HEK293 (cell line): ENCODE measurements at regions not wholly inside any gene's neighbourhood (a gene's known extent, or its start where the extent isn't known, plus 50 kb on each side); places are given as distances from the start of the nearest gene placed in this dataset.
"Not testable (repeated sequence)": the region's sequence is repeated elsewhere in the genome, so short reads cannot be mapped to it uniquely, and the experiment has no call there.

Source experiments
- CTCF ChIA-PET: fragments of 350-600 bp; formaldehyde crosslinking; extraction: SDS; loops from one replicate; lab custom pipeline; 2021; ENCODE audit warnings: antibody characterized with exemption; lab: Yijun Ruan, JAX
- POLR2A ChIA-PET: fragments of 300-600 bp; formaldehyde crosslinking; extraction: SDS; loops from one replicate; lab custom pipeline; 2020; ENCODE audit warnings: antibody characterized with exemption, inconsistent platforms; lab: Yijun Ruan, JAX
- H3K27ac ChIP-seq: fragments of 200-500 bp; sonication (Bioruptor generic); 2 replicates; pipeline ENCODE4 v1.5.1; 2014; ENCODE audit warnings: low read depth, low read length, control low read depth, inconsistent platforms; ENCODE audit errors: extremely low read depth
- H3K36me3 ChIP-seq, 2 experiments: fragments of 200-500 bp in 1 of 2; sonication (Bioruptor generic) in 1 of 2; 1 replicate in 1 of 2; 2 replicates in 1 of 2; pipeline ENCODE4 v1.5.1; 2014 to 2017; ENCODE audit warnings: inconsistent platforms in 2 of 2, low read length in 2 of 2; ENCODE audit not compliant: control insufficient read depth in 2 of 2, insufficient read depth in 1 of 2
- H3K4me1 ChIP-seq: fragments of 200-500 bp; sonication (Bioruptor generic); 2 replicates; pipeline ENCODE4 v1.5.1; 2014; ENCODE audit warnings: mild to moderate bottlenecking, low read length, inconsistent platforms; ENCODE audit not compliant: control insufficient read depth, insufficient read depth
- H3K4me3 ChIP-seq: 2 replicates; pipeline ENCODE4 v1.5.1; 2011; ENCODE audit warnings: low read depth, mild to moderate bottlenecking, control low read depth, low read length, moderate library complexity
- H3K9me3 ChIP-seq: fragments of 200-500 bp; sonication (Bioruptor generic); 2 replicates; pipeline ENCODE4 v1.5.1; 2014; ENCODE audit warnings: low read depth, low read length, inconsistent platforms; ENCODE audit not compliant: control insufficient read depth, insufficient read depth
- GLIS1 ChIP-seq: fragments of 450-650 bp; formaldehyde crosslinking; IDR thresholded peaks from 2 replicates; pipeline ENCODE4 v1.5.1; 2016; ENCODE audit warnings: missing biosample characterization, missing genetic modification characterization
- SALL2 ChIP-seq: fragments of 450-650 bp; formaldehyde crosslinking; IDR thresholded peaks from 2 replicates; pipeline ENCODE4 v1.5.0; 2017; ENCODE audit warnings: missing biosample characterization, mild to moderate bottlenecking, missing genetic modification characterization, borderline replicate concordance
- SP3 ChIP-seq: fragments of 450-650 bp; formaldehyde crosslinking; IDR thresholded peaks from 2 replicates; pipeline ENCODE4 v1.5.1; 2016; ENCODE audit warnings: missing biosample characterization, missing genetic modification characterization
- ZBTB26 ChIP-seq: fragments of 450-650 bp; formaldehyde crosslinking; optimal IDR thresholded peaks from 2 replicates; pipeline ENCODE3; 2016; ENCODE audit warnings: missing biosample characterization, mild to moderate bottlenecking, missing genetic modification characterization
- ZIC2 ChIP-seq: fragments of 450-650 bp; formaldehyde crosslinking; IDR thresholded peaks from 2 replicates; pipeline ENCODE4 v1.5.1; 2016; ENCODE audit warnings: missing biosample characterization, missing genetic modification characterization
- ZNF302 ChIP-seq: fragments of 450-650 bp; formaldehyde crosslinking; IDR thresholded peaks from 2 replicates; pipeline ENCODE4 v1.5.1; 2016; ENCODE audit warnings: missing biosample characterization, missing genetic modification characterization, low read depth
- ZNF391 ChIP-seq: fragments of 450-650 bp; formaldehyde crosslinking; IDR thresholded peaks from 2 replicates; pipeline ENCODE4 v1.5.1; 2016; ENCODE audit warnings: low read depth, missing biosample characterization, missing genetic modification characterization, borderline replicate concordance
- ZNF426 ChIP-seq: fragments of 450-650 bp; formaldehyde crosslinking; IDR thresholded peaks from 2 replicates; pipeline ENCODE4 v1.5.1; 2017; ENCODE audit warnings: missing biosample characterization, missing genetic modification characterization, mild to moderate bottlenecking, inconsistent platforms, moderate library complexity
- ZNF660 ChIP-seq: fragments of 450-650 bp; IDR thresholded peaks from 2 replicates; pipeline ENCODE4 v1.5.1; 2018; ENCODE audit warnings: missing biosample characterization, mild to moderate bottlenecking, missing genetic modification characterization
- TF ChIP-seq, protein P1 (sequence below): fragments of 450-650 bp; formaldehyde crosslinking; IDR thresholded peaks from 2 replicates; pipeline ENCODE4 v1.5.1; 2016; ENCODE audit warnings: missing biosample characterization, missing genetic modification characterization, borderline replicate concordance
- TF ChIP-seq, protein P2 (sequence below): fragments of 450-650 bp; formaldehyde crosslinking; IDR thresholded peaks from 2 replicates; pipeline ENCODE4 v1.5.1; 2016; ENCODE audit warnings: missing biosample characterization, missing genetic modification characterization

GRCh38 chr1:170424346-170424745 is 107.6 kb upstream of the GORAB start:
- ChIA-PET POLR2A (no interaction called here), CTCF (no interaction called here)
- Histone ChIP-seq H3K4me3 (no peak overlapping the region), H3K4me1 (no peaks in the 10 kb centered on the region), H3K27ac (no peak overlapping the region), H3K36me3 (no peaks in the 10 kb centered on the region), H3K9me3 (no peaks in the 10 kb centered on the region)
- no peak for TF ChIP-seq SP3 (tag by site-specific recombination)
- no peak for TF ChIP-seq ZNF426 (tag by site-specific recombination)

GRCh38 chr1:170426596-170426995 is 105.4 kb upstream of the GORAB start:
- H3K4me3 ChIP-seq, result no peak overlapping the region
- no peaks in the 10 kb centered on the region for H3K9me3 ChIP-seq
- no peaks in the 10 kb centered on the region for H3K4me1 ChIP-seq
- H3K36me3 ChIP-seq, result no peaks in the 10 kb centered on the region
- CTCF ChIA-PET, result interaction anchor here (0.8 to 0.9 kb wide), 2 partner anchors 134 to 498 kb away, joined by 3 read pairs; no protein-coding TSS in a partner anchor
- no peak for TF ChIP-seq SALL2
- TF ChIP-seq ZBTB26 (tag by site-specific recombination), result no peak
- no peak for TF ChIP-seq ZNF302 (tag by site-specific recombination)
- TF ChIP-seq ZNF391, result no peak
- TF ChIP-seq ZNF660, result no peak
- TF ChIP-seq, protein P1, sequence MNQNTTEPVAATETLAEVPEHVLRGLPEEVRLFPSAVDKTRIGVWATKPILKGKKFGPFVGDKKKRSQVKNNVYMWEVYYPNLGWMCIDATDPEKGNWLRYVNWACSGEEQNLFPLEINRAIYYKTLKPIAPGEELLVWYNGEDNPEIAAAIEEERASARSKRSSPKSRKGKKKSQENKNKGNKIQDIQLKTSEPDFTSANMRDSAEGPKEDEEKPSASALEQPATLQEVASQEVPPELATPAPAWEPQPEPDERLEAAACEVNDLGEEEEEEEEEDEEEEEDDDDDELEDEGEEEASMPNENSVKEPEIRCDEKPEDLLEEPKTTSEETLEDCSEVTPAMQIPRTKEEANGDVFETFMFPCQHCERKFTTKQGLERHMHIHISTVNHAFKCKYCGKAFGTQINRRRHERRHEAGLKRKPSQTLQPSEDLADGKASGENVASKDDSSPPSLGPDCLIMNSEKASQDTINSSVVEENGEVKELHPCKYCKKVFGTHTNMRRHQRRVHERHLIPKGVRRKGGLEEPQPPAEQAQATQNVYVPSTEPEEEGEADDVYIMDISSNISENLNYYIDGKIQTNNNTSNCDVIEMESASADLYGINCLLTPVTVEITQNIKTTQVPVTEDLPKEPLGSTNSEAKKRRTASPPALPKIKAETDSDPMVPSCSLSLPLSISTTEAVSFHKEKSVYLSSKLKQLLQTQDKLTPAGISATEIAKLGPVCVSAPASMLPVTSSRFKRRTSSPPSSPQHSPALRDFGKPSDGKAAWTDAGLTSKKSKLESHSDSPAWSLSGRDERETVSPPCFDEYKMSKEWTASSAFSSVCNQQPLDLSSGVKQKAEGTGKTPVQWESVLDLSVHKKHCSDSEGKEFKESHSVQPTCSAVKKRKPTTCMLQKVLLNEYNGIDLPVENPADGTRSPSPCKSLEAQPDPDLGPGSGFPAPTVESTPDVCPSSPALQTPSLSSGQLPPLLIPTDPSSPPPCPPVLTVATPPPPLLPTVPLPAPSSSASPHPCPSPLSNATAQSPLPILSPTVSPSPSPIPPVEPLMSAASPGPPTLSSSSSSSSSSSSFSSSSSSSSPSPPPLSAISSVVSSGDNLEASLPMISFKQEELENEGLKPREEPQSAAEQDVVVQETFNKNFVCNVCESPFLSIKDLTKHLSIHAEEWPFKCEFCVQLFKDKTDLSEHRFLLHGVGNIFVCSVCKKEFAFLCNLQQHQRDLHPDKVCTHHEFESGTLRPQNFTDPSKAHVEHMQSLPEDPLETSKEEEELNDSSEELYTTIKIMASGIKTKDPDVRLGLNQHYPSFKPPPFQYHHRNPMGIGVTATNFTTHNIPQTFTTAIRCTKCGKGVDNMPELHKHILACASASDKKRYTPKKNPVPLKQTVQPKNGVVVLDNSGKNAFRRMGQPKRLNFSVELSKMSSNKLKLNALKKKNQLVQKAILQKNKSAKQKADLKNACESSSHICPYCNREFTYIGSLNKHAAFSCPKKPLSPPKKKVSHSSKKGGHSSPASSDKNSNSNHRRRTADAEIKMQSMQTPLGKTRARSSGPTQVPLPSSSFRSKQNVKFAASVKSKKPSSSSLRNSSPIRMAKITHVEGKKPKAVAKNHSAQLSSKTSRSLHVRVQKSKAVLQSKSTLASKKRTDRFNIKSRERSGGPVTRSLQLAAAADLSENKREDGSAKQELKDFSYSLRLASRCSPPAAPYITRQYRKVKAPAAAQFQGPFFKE (tag by site-specific recombination), result no peak
- TF ChIP-seq ZIC2, result peak; percentile 81
- TF ChIP-seq, protein P2, sequence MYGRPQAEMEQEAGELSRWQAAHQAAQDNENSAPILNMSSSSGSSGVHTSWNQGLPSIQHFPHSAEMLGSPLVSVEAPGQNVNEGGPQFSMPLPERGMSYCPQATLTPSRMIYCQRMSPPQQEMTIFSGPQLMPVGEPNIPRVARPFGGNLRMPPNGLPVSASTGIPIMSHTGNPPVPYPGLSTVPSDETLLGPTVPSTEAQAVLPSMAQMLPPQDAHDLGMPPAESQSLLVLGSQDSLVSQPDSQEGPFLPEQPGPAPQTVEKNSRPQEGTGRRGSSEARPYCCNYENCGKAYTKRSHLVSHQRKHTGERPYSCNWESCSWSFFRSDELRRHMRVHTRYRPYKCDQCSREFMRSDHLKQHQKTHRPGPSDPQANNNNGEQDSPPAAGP (tag by site-specific recombination), result no peak
- TF ChIP-seq, all 188 proteins: peak for 1
- POLR2A ChIA-PET, result no interaction called here
- H3K27ac ChIP-seq, result no peak overlapping the region

DNA sequence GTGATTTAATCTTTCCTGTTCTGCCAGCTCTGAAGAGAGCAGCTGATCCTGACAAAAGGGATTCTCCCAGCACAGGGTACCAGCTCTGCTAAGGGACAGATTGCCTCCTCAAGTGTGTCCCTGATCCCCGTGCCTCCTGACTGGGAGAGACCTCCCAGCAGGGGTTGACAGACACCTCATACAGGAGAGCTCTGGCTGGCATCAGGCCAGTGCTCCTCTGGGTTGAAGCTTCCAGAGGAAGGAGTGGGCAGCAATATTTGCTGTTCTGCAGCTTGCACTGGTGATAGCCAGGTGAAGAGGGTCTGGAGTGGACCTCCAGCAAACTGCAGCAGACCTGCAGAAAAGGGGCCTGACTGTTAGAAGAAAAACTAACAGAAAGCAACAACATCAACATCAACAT is 105.0 kb upstream of the GORAB start:
- not testable (repeated sequence) for H3K36me3 ChIP-seq
- TF ChIP-seq GLIS1 (tag by site-specific recombination), result peak; percentile 38
- TF ChIP-seq, all 188 proteins: peak for 1; not testable (repeated sequence) for 187
- H3K4me1 ChIP-seq, POLR2A ChIA-PET, H3K4me3 ChIP-seq, H3K27ac ChIP-seq, CTCF ChIA-PET, H3K9me3 ChIP-seq: not testable (repeated sequence)
